Cardiac muscle cell (in vitro differentiated cells and primary cell): ENCODE measurements at regions not wholly inside any gene's neighbourhood (a gene's known extent, or its start where the extent isn't known, plus 50 kb on each side); places are given as distances from the start of the nearest gene placed in this dataset.

Experiments
- DNase-seq, 2 donors: peaks; one replicate each; pipeline versions ENCODE4 v3.0.0 to v3.0.0-alpha.2; 2010 to 2017; ENCODE audit warnings: low read depth in 1 of 2, low spot score in 1 of 2
- H3K27ac ChIP-seq: fragments of 200-600 bp; sonication (generic); 2 replicates; pipeline ENCODE4 v1.5.1; 2016
- H3K27me3 ChIP-seq: fragments of 200-600 bp; sonication (generic); 2 replicates; pipeline ENCODE4 v1.6.0; 2016; ENCODE audit warnings: control low read depth
- H3K36me3 ChIP-seq: fragments of 200-600 bp; sonication (generic); 2 replicates; pipeline ENCODE4 v1.5.1; 2016; ENCODE audit warnings: control low read depth
- H3K4me1 ChIP-seq: fragments of 200-600 bp; sonication (generic); 2 replicates; pipeline ENCODE4 v1.8.1; 2017; ENCODE audit warnings: low read depth, mild to moderate bottlenecking, mixed run types
- H3K4me3 ChIP-seq: fragments of 200-600 bp; sonication (generic); 2 replicates; pipeline ENCODE4 v1.5.1; 2016; ENCODE audit warnings: mild to moderate bottlenecking
- H3K9me3 ChIP-seq: fragments of 200-600 bp; sonication (generic); 2 replicates; pipeline ENCODE4 v1.5.1; 2017; ENCODE audit warnings: low read depth, mild to moderate bottlenecking, control low read depth
- TF ChIP-seq, protein P1 (sequence below): IDR thresholded peaks from 2 replicates; pipeline ENCODE4 v1.5.1; 2012; ENCODE audit warnings: low read depth, mild to moderate bottlenecking, low read length

DNA sequence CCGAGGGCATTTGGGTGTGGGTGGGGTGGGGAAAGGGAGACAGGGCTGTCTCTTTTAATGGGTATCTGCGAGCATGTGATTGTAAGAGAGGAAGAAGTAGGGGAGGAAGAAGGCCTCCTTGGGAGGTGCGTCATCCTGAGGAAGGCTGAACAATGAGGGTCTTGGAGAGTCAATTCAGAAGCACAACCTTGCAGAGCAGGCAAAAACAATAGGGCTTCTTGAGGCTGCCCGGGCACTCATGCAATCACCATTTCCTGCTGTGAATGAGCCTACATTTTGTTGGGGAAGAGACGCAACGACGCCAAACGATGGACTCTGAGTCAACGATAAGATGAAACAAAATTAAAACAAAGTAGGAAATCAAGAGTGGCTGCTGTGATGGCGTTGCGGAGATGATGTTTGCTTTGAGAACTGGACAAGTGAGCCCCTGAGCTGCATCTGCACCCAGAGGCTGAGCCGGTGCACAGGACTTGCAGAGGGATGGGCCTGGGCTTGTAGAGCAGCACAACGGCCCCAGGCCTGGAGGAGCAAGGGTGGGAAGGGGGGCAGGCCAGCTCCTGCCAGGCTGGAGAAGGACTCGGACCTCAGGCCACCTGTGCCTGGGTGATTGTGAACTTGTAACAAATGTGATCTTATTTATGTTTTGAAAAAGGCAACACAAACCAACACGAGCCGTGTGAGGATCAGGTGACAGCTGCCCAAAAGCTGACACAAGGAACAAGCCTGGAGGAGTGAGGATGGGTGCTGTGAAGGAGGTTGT, 92.3 kb upstream of the B3GAT1 start:
- H3K36me3 ChIP-seq, result no peaks in the 10 kb centered on the region
- H3K27me3 ChIP-seq, result no peaks in the 10 kb centered on the region
- TF ChIP-seq, protein P1, sequence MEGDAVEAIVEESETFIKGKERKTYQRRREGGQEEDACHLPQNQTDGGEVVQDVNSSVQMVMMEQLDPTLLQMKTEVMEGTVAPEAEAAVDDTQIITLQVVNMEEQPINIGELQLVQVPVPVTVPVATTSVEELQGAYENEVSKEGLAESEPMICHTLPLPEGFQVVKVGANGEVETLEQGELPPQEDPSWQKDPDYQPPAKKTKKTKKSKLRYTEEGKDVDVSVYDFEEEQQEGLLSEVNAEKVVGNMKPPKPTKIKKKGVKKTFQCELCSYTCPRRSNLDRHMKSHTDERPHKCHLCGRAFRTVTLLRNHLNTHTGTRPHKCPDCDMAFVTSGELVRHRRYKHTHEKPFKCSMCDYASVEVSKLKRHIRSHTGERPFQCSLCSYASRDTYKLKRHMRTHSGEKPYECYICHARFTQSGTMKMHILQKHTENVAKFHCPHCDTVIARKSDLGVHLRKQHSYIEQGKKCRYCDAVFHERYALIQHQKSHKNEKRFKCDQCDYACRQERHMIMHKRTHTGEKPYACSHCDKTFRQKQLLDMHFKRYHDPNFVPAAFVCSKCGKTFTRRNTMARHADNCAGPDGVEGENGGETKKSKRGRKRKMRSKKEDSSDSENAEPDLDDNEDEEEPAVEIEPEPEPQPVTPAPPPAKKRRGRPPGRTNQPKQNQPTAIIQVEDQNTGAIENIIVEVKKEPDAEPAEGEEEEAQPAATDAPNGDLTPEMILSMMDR, result no peak
- H3K4me1 ChIP-seq, result no peaks in the 10 kb centered on the region
- no peak overlapping the region for H3K27ac ChIP-seq
- no peak overlapping the region for H3K4me3 ChIP-seq
- DNase-seq, result no peak
- no peaks in the 10 kb centered on the region for H3K9me3 ChIP-seq

DNA sequence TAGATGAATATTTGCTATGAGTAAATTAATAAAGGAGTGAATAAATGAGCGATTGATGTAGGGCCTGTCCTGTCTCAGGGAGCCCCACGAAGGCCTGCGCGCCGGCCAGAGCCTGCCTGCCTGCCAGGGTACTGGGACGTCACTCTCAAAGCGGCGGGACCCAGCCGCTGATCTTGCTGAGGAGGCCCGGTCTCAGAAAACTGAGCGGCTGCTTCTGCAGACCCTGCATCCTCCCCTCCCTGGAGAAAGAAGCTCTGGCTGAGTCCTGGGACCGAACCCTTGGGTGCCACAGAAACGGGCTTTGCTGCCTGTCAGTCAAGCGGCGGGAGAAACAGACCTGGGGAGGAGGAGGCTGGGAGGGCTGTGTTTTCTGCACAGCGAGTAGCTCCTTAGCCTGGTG, 91.6 kb upstream of the B3GAT1 start:
- TF ChIP-seq, protein P1, result no peak
- DNase-seq, result no peak

DNA sequence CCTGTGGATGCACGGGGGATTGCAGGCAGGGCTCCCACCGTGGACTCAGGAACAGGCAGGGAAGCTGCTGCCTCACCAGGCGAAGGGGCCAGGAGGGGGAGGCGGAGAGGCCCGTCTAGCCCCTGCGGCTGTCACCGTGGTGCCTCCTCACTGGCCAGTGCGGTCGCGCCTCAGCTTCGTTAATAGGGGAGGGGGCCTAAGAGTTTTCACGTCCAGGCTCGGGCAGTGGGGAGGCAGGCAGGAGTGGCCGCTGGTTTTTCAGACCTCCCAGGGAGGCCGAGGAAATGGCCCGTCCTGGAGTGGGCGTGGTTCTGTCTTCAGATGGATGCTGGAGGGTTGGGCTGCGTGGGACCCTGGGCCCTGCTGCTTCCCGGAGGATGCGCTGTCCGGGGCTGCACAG, 91.1 kb upstream of the B3GAT1 start:
- no peaks in the 10 kb centered on the region for H3K36me3 ChIP-seq
- H3K27me3 ChIP-seq, result no peaks in the 10 kb centered on the region
- TF ChIP-seq, protein P1, result no peak
- DNase-seq, result no peak
- H3K27ac ChIP-seq, result no peak overlapping the region
- H3K9me3 ChIP-seq, result no peaks in the 10 kb centered on the region
- no peaks in the 10 kb centered on the region for H3K4me1 ChIP-seq
- H3K4me3 ChIP-seq, result no peak overlapping the region

More for the DNA sequence above, 91.6 kb upstream of the B3GAT1 start:
- no peaks in the 10 kb centered on the region for H3K27me3 ChIP-seq
- H3K4me1 ChIP-seq, result no peaks in the 10 kb centered on the region
- no peaks in the 10 kb centered on the region for H3K9me3 ChIP-seq
- no peak overlapping the region for H3K4me3 ChIP-seq
- no peak overlapping the region for H3K27ac ChIP-seq
- no peaks in the 10 kb centered on the region for H3K36me3 ChIP-seq

DNA sequence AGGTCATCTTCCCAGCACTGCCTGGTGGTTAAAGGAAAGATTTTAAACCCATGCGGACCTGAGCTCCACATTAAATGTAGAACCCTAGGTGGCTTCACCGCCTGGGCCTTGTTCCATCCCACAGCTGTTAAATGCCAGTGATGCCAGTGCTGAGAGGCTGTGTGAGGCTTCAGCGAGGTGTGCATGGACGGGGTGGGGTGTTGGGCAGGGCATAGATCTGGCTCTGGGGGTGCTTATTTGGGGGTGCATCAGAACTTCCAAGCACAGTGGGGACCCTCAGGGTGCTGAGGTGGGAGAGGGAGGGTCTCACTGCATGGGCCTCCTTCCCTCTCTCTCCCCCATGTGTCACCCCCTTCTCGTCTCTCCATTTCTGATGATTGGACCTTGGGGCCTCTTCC, 90.1 kb upstream of the B3GAT1 start:
- no peaks in the 10 kb centered on the region for H3K36me3 ChIP-seq
- H3K4me1 ChIP-seq, result no peaks in the 10 kb centered on the region
- TF ChIP-seq, protein P1, result no peak
- DNase-seq, result no peak
- no peak overlapping the region for H3K4me3 ChIP-seq
- no peaks in the 10 kb centered on the region for H3K9me3 ChIP-seq
- no peak overlapping the region for H3K27ac ChIP-seq
- no peaks in the 10 kb centered on the region for H3K27me3 ChIP-seq

DNA sequence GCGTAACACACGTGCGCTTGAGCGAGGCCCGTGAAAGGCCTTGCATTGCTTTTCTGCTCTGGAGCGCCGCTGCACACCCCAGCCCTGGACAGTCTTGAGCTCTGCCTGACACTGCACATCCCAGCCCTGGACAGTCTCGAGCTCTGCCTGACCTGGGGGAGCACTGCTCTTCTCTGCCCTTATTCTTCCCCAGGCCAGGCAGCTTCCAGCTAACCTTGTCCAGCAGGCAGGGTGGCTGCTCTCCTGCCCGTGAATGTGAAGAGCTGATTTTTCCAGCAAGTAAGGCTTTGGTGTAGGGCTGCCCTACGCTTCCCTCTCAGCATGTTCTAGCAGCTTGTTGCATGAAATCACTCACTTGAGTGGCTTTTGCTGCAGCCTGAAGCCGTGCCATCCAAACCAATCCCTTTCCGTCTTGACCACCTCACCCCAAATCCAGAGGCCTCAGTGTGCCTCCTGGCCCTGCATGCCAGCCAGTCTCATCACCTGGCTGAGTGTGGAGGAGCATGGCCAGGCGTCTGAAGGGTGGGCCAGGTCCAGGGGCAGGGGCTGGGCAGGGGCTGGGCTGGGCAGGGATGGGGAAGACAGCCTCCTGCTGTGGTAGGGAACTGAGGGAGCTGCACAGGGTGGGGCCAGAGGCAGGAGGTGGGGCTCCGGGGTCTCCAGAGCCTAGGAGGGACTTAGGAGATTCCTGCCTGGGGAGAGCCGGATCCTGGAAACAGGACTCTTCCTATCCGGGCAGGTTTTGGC, 89.5 kb upstream of the B3GAT1 start:
- no peaks in the 10 kb centered on the region for H3K36me3 ChIP-seq
- no peaks in the 10 kb centered on the region for H3K27me3 ChIP-seq
- no peak overlapping the region for H3K4me3 ChIP-seq
- DNase-seq, result no peak
- TF ChIP-seq, protein P1, result no peak
- no peaks in the 10 kb centered on the region for H3K9me3 ChIP-seq
- no peaks in the 10 kb centered on the region for H3K4me1 ChIP-seq
- H3K27ac ChIP-seq, result no peak overlapping the region
